Pancreas (tissue), 10 donors: ENCODE measurements at regions not wholly inside any gene's neighbourhood (a gene's known extent, or its start where the extent isn't known, plus 50 kb on each side); places are given as distances from the start of the nearest gene placed in this dataset.

Experiments
- ATAC-seq, 4 donors: fragments of 200-7000 bp; cut with Tn5 transposase; one replicate each; pipeline versions ENCODE4 v1.8.0 to v1.9.1; 2020; ENCODE audit warnings: mild to moderate bottlenecking in 4 of 4, moderate library complexity in 4 of 4
- DNase-seq, 6 donors: peaks; one replicate each; pipeline ENCODE4 v3.0.0-alpha.2; 2020
- FAIRE-seq: peaks from 2 replicates; lab custom pipeline; 2012; peaks lifted over from hg19 to GRCh38; lab: Jason Lieb, UNC
- H3K27ac ChIP-seq, 4 donors: fragments of 200-600 bp; sonication (generic); 1 replicate in 3 of 4; 2 replicates in 1 of 4; pipeline versions ENCODE4 v1.5.0 to v1.8.0; 2020
- H3K27me3 ChIP-seq, 4 donors: fragments of 200-600 bp; one replicate each; pipeline ENCODE4 v1.8.0; 2021
- H3K36me3 ChIP-seq, 3 donors: fragments of 200-600 bp; sonication (generic) in 1 of 3; one replicate each; pipeline versions ENCODE4 v1.5.0 to v1.8.0; 2020 to 2021
- H3K4me1 ChIP-seq, 3 donors: fragments of 200-600 bp; one replicate each; pipeline ENCODE4 v1.8.0; 2021
- H3K4me3 ChIP-seq, 4 donors: fragments of 200-600 bp; sonication (generic) in 2 of 4; one replicate each; pipeline versions ENCODE4 v1.5.0 to v1.8.0; 2020 to 2021
- H3K9me3 ChIP-seq, 4 donors: fragments of 200-600 bp; one replicate each; pipeline ENCODE4 v1.8.0; 2021
- CTCF ChIP-seq, 4 donors: fragments of 200-600 bp; sonication (generic) in 3 of 4; IDR thresholded peaks; one replicate each; pipeline versions ENCODE4 v1.5.0 to v1.8.0; 2021; ENCODE audit warnings: antibody characterized with exemption in 4 of 4
- WGBS, 2 donors: extraction: QIAGEN DNeasy Blood & Tissue Kit; methylation state at CpG; one replicate each; pipeline ENCODE4 v1.1.7; 2013; 5-methylcytosine and 5-hydroxymethylcytosine counted together
- intact Hi-C, 3 donors: fragments of 100-400 bp; cut with DNase I; formaldehyde crosslinking; loops; one replicate each; pipeline versions ENCODE4 v1.11.1 to v1.14.2; 2022
- donor health status: healthy with polysubstance abuse.
- donor health status: DM: no; HTN: no; CAD: no; lungs with moderate emphysema.
- donor health status: DM: no; HTN: no; CAD: no.
- donor health status: control.
- donor health status: control.
- donor health status: Bipolar disorder and iron deficiency.
- donor health status: DM: yes; HTN: yes; CAD: no.
- donor health status: DM: no; HTN: no; CAD: no.
- donor health status: DM: no; HTN: no; CAD: no.
- donor health status: DM: yes; HTN: yes; CAD: no.

GRCh38 chr3:118540826-118541225 lies 493.8 kb downstream of the IGSF11 start:
- FAIRE-seq: no peak
- 86 to 87% methylated on average over 1 of the region's 1 CpG for WGBS, 2 donors

GRCh38 chr3:118541796-118542195 lies 492.9 kb downstream of the IGSF11 start:
- H3K4me3 ChIP-seq: no peak overlapping the region
- intact Hi-C loops: no loop called here
- FAIRE-seq: no peak
- no peak for ATAC-seq
- TF ChIP-seq CTCF (IDR thresholded peaks at IDR 0.05): no peak
- no peaks in the 10 kb centered on the region for H3K36me3 ChIP-seq
- no peaks in the 10 kb centered on the region for H3K4me1 ChIP-seq
- DNase-seq: no peak
- no peak overlapping the region for H3K27ac ChIP-seq
- 67 to 78% methylated on average over 2 of the region's 2 CpGs for WGBS, 2 donors
- H3K27me3 ChIP-seq: no peaks in the 10 kb centered on the region
- H3K9me3 ChIP-seq: no peaks in the 10 kb centered on the region

More at GRCh38 chr3:118540826-118541225, 493.8 kb downstream of the IGSF11 start:
- H3K4me3 ChIP-seq: no peak overlapping the region
- no peak for DNase-seq
- TF ChIP-seq CTCF (IDR thresholded peaks at IDR 0.05): no peak
- H3K4me1 ChIP-seq: no peaks in the 10 kb centered on the region
- no peaks in the 10 kb centered on the region for H3K9me3 ChIP-seq
- no peak overlapping the region for H3K27ac ChIP-seq
- ATAC-seq: no peak
- H3K27me3 ChIP-seq: no peaks in the 10 kb centered on the region
- H3K36me3 ChIP-seq: no peaks in the 10 kb centered on the region
- intact Hi-C loops: no loop called here

GRCh38 chr3:118543832-118544231 lies 490.8 kb downstream of the IGSF11 start:
- no peaks in the 10 kb centered on the region for H3K36me3 ChIP-seq
- WGBS, 2 donors: 41 to 49% methylated on average over 1 of the region's 1 CpG
- TF ChIP-seq CTCF (IDR thresholded peaks at IDR 0.05): no peak
- FAIRE-seq (no peak), ATAC-seq (no peak), DNase-seq (no peak)
- H3K4me3 ChIP-seq: no peak overlapping the region
- intact Hi-C loops: no loop called here
- H3K27me3 ChIP-seq: no peaks in the 10 kb centered on the region
- no peaks in the 10 kb centered on the region for H3K9me3 ChIP-seq
- no peaks in the 10 kb centered on the region for H3K4me1 ChIP-seq
- H3K27ac ChIP-seq: no peak overlapping the region

GRCh38 chr3:118544458-118544857 lies 490.2 kb downstream of the IGSF11 start:
- no peaks in the 10 kb centered on the region for H3K4me1 ChIP-seq
- DNase-seq (no peak), FAIRE-seq (no peak), ATAC-seq (no peak)
- no peaks in the 10 kb centered on the region for H3K36me3 ChIP-seq
- intact Hi-C loops: no loop called here
- H3K27ac ChIP-seq: no peak overlapping the region
- H3K27me3 ChIP-seq: no peaks in the 10 kb centered on the region
- no peak for TF ChIP-seq CTCF (IDR thresholded peaks at IDR 0.05)
- no peak overlapping the region for H3K4me3 ChIP-seq
- no peaks in the 10 kb centered on the region for H3K9me3 ChIP-seq
- WGBS, 2 donors: 59 to 62% methylated on average over 5 of the region's 5 CpGs

GRCh38 chr3:118548434-118548833 lies 486.2 kb downstream of the IGSF11 start:
- Histone ChIP-seq H3K4me1 (no peaks in the 10 kb centered on the region), H3K36me3 (no peaks in the 10 kb centered on the region), H3K9me3 (no peaks in the 10 kb centered on the region), H3K27ac (no peak overlapping the region), H3K4me3 (no peak overlapping the region), H3K27me3 (no peaks in the 10 kb centered on the region)
- intact Hi-C loops: no loop called here
- FAIRE-seq (no peak), DNase-seq (no peak), ATAC-seq (no peak)
- 74 to 79% methylated on average over 4 of the region's 4 CpGs for WGBS, 2 donors
- TF ChIP-seq CTCF (IDR thresholded peaks at IDR 0.05): no peak
